Activated T-helper 1 cell treated with anti-CD3 and anti-CD28 coated beads, Interleukin-2, amount 50 U/mL, for 16 hours (primary cell): ENCODE measurements at regions not wholly inside any gene's neighbourhood (a gene's known extent, or its start where the extent isn't known, plus 50 kb on each side); places are given as distances from the start of the nearest gene placed in this dataset.

Experiments used
- DNase-seq, 2 donors: peaks; one replicate each; pipeline ENCODE4 v3.0.0-alpha.2; 2020; ENCODE audit warnings: low read depth in 1 of 2, low spot score in 1 of 2

- DNase-seq, result no peak
Observed at GRCh38 chr12:97267594-97268202, 194.9 kb upstream of the RMST start.

GRCh38 chr12:97272471-97272870 lies 190.1 kb upstream of the RMST start:
- no peak for DNase-seq

GRCh38 chr12:97274386-97274785 lies 188.2 kb upstream of the RMST start:
- DNase-seq, result no peak

GRCh38 chr12:97275256-97275655 lies 187.3 kb upstream of the RMST start:
- no peak for DNase-seq

GRCh38 chr12:97275728-97276590 lies 186.6 kb upstream of the RMST start:
- no peak for DNase-seq

- no peak for DNase-seq
Observed at GRCh38 chr12:97276661-97277429, 185.8 kb upstream of the RMST start.

GRCh38 chr12:97283297-97283696 lies 179.3 kb upstream of the RMST start:
- no peak for DNase-seq

GRCh38 chr12:97288531-97288930 lies 174.1 kb upstream of the RMST start:
- DNase-seq, result no peak

- no peak for DNase-seq
Observed at GRCh38 chr12:97292588-97292987, 170.0 kb upstream of the RMST start.

- no peak for DNase-seq
Observed at GRCh38 chr12:97293541-97293940, 169.1 kb upstream of the RMST start.

- DNase-seq, result no peak
Observed at GRCh38 chr12:97299847-97300246, 162.8 kb upstream of the RMST start.

GRCh38 chr12:97300431-97300830 lies 162.2 kb upstream of the RMST start:
- DNase-seq, result no peak

GRCh38 chr12:97300891-97301290 lies 161.7 kb upstream of the RMST start:
- DNase-seq, result no peak

- no peak for DNase-seq
Observed at GRCh38 chr12:97301576-97301975, 161.0 kb upstream of the RMST start.

- DNase-seq, result no peak
Observed at GRCh38 chr12:97305651-97306050, 157.0 kb upstream of the RMST start.

GRCh38 chr12:97306147-97306546 lies 156.5 kb upstream of the RMST start:
- no peak for DNase-seq

- DNase-seq, result no peak
Observed at GRCh38 chr12:97308576-97309198, 153.9 kb upstream of the RMST start.

GRCh38 chr12:97309921-97310320 lies 152.7 kb upstream of the RMST start:
- no peak for DNase-seq

- DNase-seq, result no peak
Observed at GRCh38 chr12:97312570-97313135, 150.0 kb upstream of the RMST start.

GRCh38 chr12:97313471-97314190 lies 149.0 kb upstream of the RMST start:
- DNase-seq, result no peak

GRCh38 chr12:97316321-97316720 lies 146.3 kb upstream of the RMST start:
- DNase-seq, result no peak
